ENCODE measurements at regions not wholly inside any gene's neighbourhood (a gene's known extent, or its start where the extent isn't known, plus 50 kb on each side); places are given as distances from the start of the nearest gene placed in this dataset.
"Not testable (repeated sequence)": the region's sequence is repeated elsewhere in the genome, so short reads cannot be mapped to it uniquely, and the experiment has no call there.

GRCh38 chr15:69660658-69661405, 208.2 kb downstream of the RPLP1 start:
- DNase-seq = no peak

- DNase-seq = no peak
Observed at GRCh38 chr15:69661446-69661845, 208.8 kb downstream of the RPLP1 start.

GRCh38 chr15:69661871-69662644, 209.4 kb downstream of the RPLP1 start:
- no peak for DNase-seq

GRCh38 chr15:69662645-69663000, 210.0 kb downstream of the RPLP1 start:
- no peak for DNase-seq

GRCh38 chr15:69663441-69663840, 210.8 kb downstream of the RPLP1 start:
- no peak for DNase-seq

GRCh38 chr15:69663982-69664381, 211.4 kb downstream of the RPLP1 start:
- DNase-seq = no peak

GRCh38 chr15:69664572-69665571, 212.3 kb downstream of the RPLP1 start:
- DNase-seq = no peak

GRCh38 chr15:69665641-69666111, 213.1 kb downstream of the RPLP1 start:
- DNase-seq = no peak

- no peak for DNase-seq
Observed at GRCh38 chr15:69666441-69666882, 213.8 kb downstream of the RPLP1 start.

GRCh38 chr15:69666921-69667811, 214.5 kb downstream of the RPLP1 start:
- DNase-seq = no peak

GRCh38 chr15:69668039-69668705, 215.6 kb downstream of the RPLP1 start:
- no peak for DNase-seq

GRCh38 chr15:69668963-69669362, 216.3 kb downstream of the RPLP1 start:
- no peak for DNase-seq

- DNase-seq = no peak
Observed at GRCh38 chr15:69669446-69669845, 216.8 kb downstream of the RPLP1 start.

GRCh38 chr15:69673291-69673881, 220.8 kb downstream of the RPLP1 start:
- no peak for DNase-seq

GRCh38 chr15:69675731-69676130, 223.1 kb downstream of the RPLP1 start:
- DNase-seq = no peak

- DNase-seq = no peak
Observed at GRCh38 chr15:69677403-69677802, 224.8 kb downstream of the RPLP1 start.

- no peak for DNase-seq
Observed at GRCh38 chr15:69679623-69680228, 227.1 kb downstream of the RPLP1 start.

GRCh38 chr15:69684823-69685222, 232.2 kb downstream of the RPLP1 start:
- DNase-seq = not testable (repeated sequence)

- no peak for DNase-seq
Observed at GRCh38 chr15:69685512-69686452, 233.2 kb downstream of the RPLP1 start.

Data from 8988T (cell line).